ENCODE measurements at regions not wholly inside any gene's neighbourhood (a gene's known extent, or its start where the extent isn't known, plus 50 kb on each side); places are given as distances from the start of the nearest gene placed in this dataset.

- peak in 1 of 2 experiments; percentile 65 for DNase-seq (ENCODE audit: low read depth in 1 of 2, low spot score in 1 of 2)
- TF ChIP-seq JUND (IDR thresholded peaks at IDR 0.05; ENCODE audit: low read depth), result no peak
- in situ Hi-C loops (cut with HindIII; ENCODE audit: low pct_unique_long_range_greater_than_20kb, low sequenced_read_pairs), result loop anchor here (25.0 kb wide), 1 partner anchor 161 kb away; no protein-coding TSS in a partner anchor
Measured at GRCh38 chr20:53750827-53751619, 157.4 kb upstream of the ZNF217 start.

- no peak for DNase-seq (ENCODE audit: low read depth in 1 of 2, low spot score in 1 of 2)
- no peak for TF ChIP-seq JUND (IDR thresholded peaks at IDR 0.05; ENCODE audit: low read depth)
- in situ Hi-C loops (cut with HindIII; ENCODE audit: low pct_unique_long_range_greater_than_20kb, low sequenced_read_pairs), result no loop called here
Measured at GRCh38 chr20:53749499-53749898, 155.9 kb upstream of the ZNF217 start.

GRCh38 chr20:53748821-53749421 lies 155.3 kb upstream of the ZNF217 start:
- in situ Hi-C loops (cut with HindIII; ENCODE audit: low pct_unique_long_range_greater_than_20kb, low sequenced_read_pairs), result no loop called here
- no peak for DNase-seq (ENCODE audit: low read depth in 1 of 2, low spot score in 1 of 2)
- TF ChIP-seq JUND (IDR thresholded peaks at IDR 0.05; ENCODE audit: low read depth), result no peak

- peak in 1 of 2 experiments; percentile 87 for DNase-seq (ENCODE audit: low read depth in 1 of 2, low spot score in 1 of 2)
- in situ Hi-C loops (cut with HindIII; ENCODE audit: low pct_unique_long_range_greater_than_20kb, low sequenced_read_pairs), result no loop called here
- TF ChIP-seq JUND (IDR thresholded peaks at IDR 0.05; ENCODE audit: low read depth), result no peak
Measured at GRCh38 chr20:53748176-53748575, 154.5 kb upstream of the ZNF217 start.

GRCh38 chr20:53743607-53744260 lies 150.1 kb upstream of the ZNF217 start:
- peak in 1 of 2 experiments; percentile 60 for DNase-seq (ENCODE audit: low read depth in 1 of 2, low spot score in 1 of 2)
- in situ Hi-C loops (cut with HindIII; ENCODE audit: low pct_unique_long_range_greater_than_20kb, low sequenced_read_pairs), result no loop called here
- TF ChIP-seq JUND (IDR thresholded peaks at IDR 0.05; ENCODE audit: low read depth), result no peak

- in situ Hi-C loops (cut with HindIII; ENCODE audit: low pct_unique_long_range_greater_than_20kb, low sequenced_read_pairs), result no loop called here
- no peak for DNase-seq (ENCODE audit: low read depth in 1 of 2, low spot score in 1 of 2)
- no peak for TF ChIP-seq JUND (IDR thresholded peaks at IDR 0.05; ENCODE audit: low read depth)
Measured at GRCh38 chr20:53742685-53743081, 149.0 kb upstream of the ZNF217 start.

- DNase-seq (ENCODE audit: low read depth in 1 of 2, low spot score in 1 of 2), result no peak
- TF ChIP-seq JUND (IDR thresholded peaks at IDR 0.05; ENCODE audit: low read depth), result no peak
- in situ Hi-C loops (cut with HindIII; ENCODE audit: low pct_unique_long_range_greater_than_20kb, low sequenced_read_pairs), result no loop called here
Measured at GRCh38 chr20:53741726-53742028, 148.0 kb upstream of the ZNF217 start.

- DNase-seq (ENCODE audit: low read depth in 1 of 2, low spot score in 1 of 2), result peak in 1 of 2 experiments; percentile 66
- TF ChIP-seq JUND (IDR thresholded peaks at IDR 0.05; ENCODE audit: low read depth), result no peak
- in situ Hi-C loops (cut with HindIII; ENCODE audit: low pct_unique_long_range_greater_than_20kb, low sequenced_read_pairs), result no loop called here
Measured at GRCh38 chr20:53739799-53740785, 146.5 kb upstream of the ZNF217 start.

- in situ Hi-C loops (cut with HindIII; ENCODE audit: low pct_unique_long_range_greater_than_20kb, low sequenced_read_pairs), result no loop called here
- no peak for TF ChIP-seq JUND (IDR thresholded peaks at IDR 0.05; ENCODE audit: low read depth)
- peak in 1 of 2 experiments; percentile 65 for DNase-seq (ENCODE audit: low read depth in 1 of 2, low spot score in 1 of 2)
Measured at GRCh38 chr20:53738945-53739798, 145.5 kb upstream of the ZNF217 start.

GRCh38 chr20:53738039-53738944 lies 144.7 kb upstream of the ZNF217 start:
- TF ChIP-seq JUND (IDR thresholded peaks at IDR 0.05; ENCODE audit: low read depth), result no peak
- in situ Hi-C loops (cut with HindIII; ENCODE audit: low pct_unique_long_range_greater_than_20kb, low sequenced_read_pairs), result no loop called here
- DNase-seq (ENCODE audit: low read depth in 1 of 2, low spot score in 1 of 2), result peak; percentile 61 to 97
